ENCODE measurements at regions not wholly inside any gene's neighbourhood (a gene's known extent, or its start where the extent isn't known, plus 50 kb on each side); places are given as distances from the start of the nearest gene placed in this dataset.

GRCh38 chr2:14330884-14331283, 301.6 kb upstream of the LRATD1 start:
- TF ChIP-seq CTCF (IDR thresholded peaks at IDR 0.05) (no peak), POLR2A (IDR thresholded peaks at IDR 0.05) (no peak)

All from heart left ventricle (tissue), 13 donors.